Activated CD8-positive, alpha-beta memory T cell treated with anti-CD3 and anti-CD28 coated beads for 24 hours (primary cell): ENCODE measurements at regions not wholly inside any gene's neighbourhood (a gene's known extent, or its start where the extent isn't known, plus 50 kb on each side); places are given as distances from the start of the nearest gene placed in this dataset.
"Not testable (repeated sequence)": the region's sequence is repeated elsewhere in the genome, so short reads cannot be mapped to it uniquely, and the experiment has no call there.

ENCODE experiments used
- DNase-seq: peaks from one replicate; pipeline ENCODE4 v3.0.0-alpha.2; 2020

- no peak for DNase-seq
Measured at GRCh38 chr4:124146068-124146467, 566.5 kb downstream of the ANKRD50 start.

- no peak for DNase-seq
Measured at GRCh38 chr4:124151031-124151430, 561.5 kb downstream of the ANKRD50 start.

GRCh38 chr4:124152132-124152531 lies 560.4 kb downstream of the ANKRD50 start:
- no peak for DNase-seq

GRCh38 chr4:124155239-124155638 lies 557.3 kb downstream of the ANKRD50 start:
- DNase-seq, result no peak

- no peak for DNase-seq
Measured at GRCh38 chr4:124157396-124158083, 555.0 kb downstream of the ANKRD50 start.

GRCh38 chr4:124163401-124163800 lies 549.1 kb downstream of the ANKRD50 start:
- no peak for DNase-seq

- no peak for DNase-seq
Measured at GRCh38 chr4:124167602-124168001, 544.9 kb downstream of the ANKRD50 start.

- not testable (repeated sequence) for DNase-seq
Measured at GRCh38 chr4:124169524-124169923, 543.0 kb downstream of the ANKRD50 start.

- no peak for DNase-seq
Measured at GRCh38 chr4:124173912-124174311, 538.6 kb downstream of the ANKRD50 start.

- DNase-seq, result no peak
Measured at GRCh38 chr4:124177647-124178425, 534.7 kb downstream of the ANKRD50 start.

GRCh38 chr4:124178449-124179021 lies 534.0 kb downstream of the ANKRD50 start:
- DNase-seq, result no peak

- no peak for DNase-seq
Measured at GRCh38 chr4:124179506-124180186, 532.9 kb downstream of the ANKRD50 start.

GRCh38 chr4:124181039-124181438 lies 531.5 kb downstream of the ANKRD50 start:
- DNase-seq, result no peak

- no peak for DNase-seq
Measured at GRCh38 chr4:124183231-124183630, 529.3 kb downstream of the ANKRD50 start.

- no peak for DNase-seq
Measured at GRCh38 chr4:124183926-124184325, 528.6 kb downstream of the ANKRD50 start.

GRCh38 chr4:124184792-124185191 lies 527.7 kb downstream of the ANKRD50 start:
- DNase-seq, result no peak

- DNase-seq, result no peak
Measured at GRCh38 chr4:124188595-124188994, 523.9 kb downstream of the ANKRD50 start.

- DNase-seq, result no peak
Measured at GRCh38 chr4:124189545-124189944, 523.0 kb downstream of the ANKRD50 start.

- no peak for DNase-seq
Measured at GRCh38 chr4:124191329-124191728, 521.2 kb downstream of the ANKRD50 start.

- DNase-seq, result no peak
Measured at GRCh38 chr4:124192544-124192943, 520.0 kb downstream of the ANKRD50 start.

GRCh38 chr4:124199185-124199584 lies 513.3 kb downstream of the ANKRD50 start:
- DNase-seq, result no peak

GRCh38 chr4:124199755-124200154 lies 512.8 kb downstream of the ANKRD50 start:
- no peak for DNase-seq

- DNase-seq, result no peak
Measured at GRCh38 chr4:124201636-124202035, 510.9 kb downstream of the ANKRD50 start.
